ENCODE measurements at regions not wholly inside any gene's neighbourhood (a gene's known extent, or its start where the extent isn't known, plus 50 kb on each side); places are given as distances from the start of the nearest gene placed in this dataset.
"Not testable (repeated sequence)": the region's sequence is repeated elsewhere in the genome, so short reads cannot be mapped to it uniquely, and the experiment has no call there.

- no peak for DNase-seq (ENCODE audit: low read depth in 3 of 3, low spot score in 1 of 3)
These were observed 207.2 kb upstream of the ZNF184 start for GRCh38 chr6:27679964-27680694.

GRCh38 chr6:27679308-27679963 is 206.5 kb upstream of the ZNF184 start:
- no peak for DNase-seq (ENCODE audit: low read depth in 3 of 3, low spot score in 1 of 3)

- no peak for DNase-seq (ENCODE audit: low read depth in 3 of 3, low spot score in 1 of 3)
These were observed 205.6 kb upstream of the ZNF184 start for GRCh38 chr6:27678469-27678868.

DNA sequence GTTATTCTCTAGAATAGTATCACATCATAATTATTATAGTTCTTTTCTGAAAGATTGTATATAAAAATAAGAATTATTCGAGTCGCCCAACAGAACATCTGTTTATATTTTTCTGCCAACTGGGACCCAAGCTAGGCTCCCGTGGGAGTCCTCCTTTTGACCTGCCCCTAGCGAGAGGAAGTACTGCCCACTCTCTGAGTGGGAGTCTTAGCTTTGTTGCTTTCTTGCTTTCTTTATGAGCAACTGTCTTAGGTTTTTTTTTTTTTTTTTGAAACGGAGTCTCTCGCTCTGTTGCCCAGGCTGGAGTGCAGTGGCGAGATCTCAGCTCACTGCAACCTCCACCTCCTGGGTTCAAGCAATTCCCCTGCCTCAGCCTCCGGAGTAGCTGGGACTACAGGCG is 202.0 kb upstream of the ZNF184 start:
- DNase-seq (ENCODE audit: low read depth in 3 of 3, low spot score in 1 of 3) = no peak

- DNase-seq (ENCODE audit: low read depth in 3 of 3, low spot score in 1 of 3) = no peak
These were observed 199.4 kb upstream of the ZNF184 start for GRCh38 chr6:27672113-27672799.

- DNase-seq (ENCODE audit: low read depth in 3 of 3, low spot score in 1 of 3) = no peak
These were observed 196.9 kb upstream of the ZNF184 start for GRCh38 chr6:27669624-27670301.

DNA sequence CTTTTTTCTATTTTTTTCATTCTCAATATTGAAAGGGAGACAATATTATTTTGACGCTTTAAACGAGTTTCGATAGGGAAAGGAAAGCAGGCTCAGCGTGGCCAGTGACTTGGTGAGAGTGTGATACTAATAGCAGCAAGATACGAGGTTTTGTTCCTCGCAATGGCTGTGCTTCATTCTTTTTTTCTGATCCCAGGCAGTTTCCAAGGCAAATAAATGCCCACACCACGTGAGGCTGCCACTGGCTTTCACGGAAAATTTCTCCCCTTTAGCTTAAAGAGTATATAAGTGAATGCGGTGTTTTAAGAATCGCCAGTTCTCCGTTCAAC is 196.4 kb upstream of the ZNF184 start:
- DNase-seq (ENCODE audit: low read depth in 3 of 3, low spot score in 1 of 3) = no peak

- DNase-seq (ENCODE audit: low read depth in 3 of 3, low spot score in 1 of 3) = peak in 1 of 3 donors; percentile 40
These were observed 195.8 kb upstream of the ZNF184 start for GRCh38 chr6:27668442-27669294.

DNA sequence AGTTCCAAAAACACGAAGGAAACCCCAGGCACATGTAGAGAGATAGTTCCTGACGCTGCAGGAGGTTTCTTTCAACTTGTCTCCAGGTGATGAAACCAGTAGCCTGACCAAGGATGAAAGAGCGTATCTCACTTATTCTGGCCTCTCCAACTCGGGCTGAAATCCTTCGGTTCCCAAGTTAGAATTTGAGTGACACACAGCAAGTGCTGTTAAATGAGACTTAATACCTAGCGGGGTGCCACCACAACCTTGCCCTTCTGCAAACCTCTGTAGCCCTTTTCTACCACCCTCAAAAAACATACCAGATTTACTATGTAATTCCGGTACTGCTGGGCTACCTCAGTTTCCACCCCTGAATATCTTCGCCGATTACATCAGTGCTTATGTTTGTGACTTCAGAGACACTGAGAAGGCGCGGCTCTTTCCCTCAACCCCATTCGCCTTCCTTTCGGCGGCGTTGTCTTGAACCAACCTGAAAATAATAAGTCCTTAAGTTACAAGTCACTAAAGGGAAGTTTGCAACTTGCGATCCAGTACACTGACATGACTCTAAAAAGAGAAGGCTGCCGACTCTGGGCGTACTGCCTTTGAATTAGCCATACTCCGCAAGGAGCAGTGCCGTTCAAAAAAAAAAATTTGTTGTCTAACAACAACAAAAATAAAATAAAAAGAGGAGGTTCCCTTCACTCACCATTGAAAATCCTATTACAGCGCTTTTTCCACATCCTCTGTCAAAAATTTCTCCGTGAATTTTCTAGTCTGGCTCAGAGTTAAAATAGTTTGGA is 194.9 kb upstream of the ZNF184 start:
- no peak for DNase-seq (ENCODE audit: low read depth in 3 of 3, low spot score in 1 of 3)

DNA sequence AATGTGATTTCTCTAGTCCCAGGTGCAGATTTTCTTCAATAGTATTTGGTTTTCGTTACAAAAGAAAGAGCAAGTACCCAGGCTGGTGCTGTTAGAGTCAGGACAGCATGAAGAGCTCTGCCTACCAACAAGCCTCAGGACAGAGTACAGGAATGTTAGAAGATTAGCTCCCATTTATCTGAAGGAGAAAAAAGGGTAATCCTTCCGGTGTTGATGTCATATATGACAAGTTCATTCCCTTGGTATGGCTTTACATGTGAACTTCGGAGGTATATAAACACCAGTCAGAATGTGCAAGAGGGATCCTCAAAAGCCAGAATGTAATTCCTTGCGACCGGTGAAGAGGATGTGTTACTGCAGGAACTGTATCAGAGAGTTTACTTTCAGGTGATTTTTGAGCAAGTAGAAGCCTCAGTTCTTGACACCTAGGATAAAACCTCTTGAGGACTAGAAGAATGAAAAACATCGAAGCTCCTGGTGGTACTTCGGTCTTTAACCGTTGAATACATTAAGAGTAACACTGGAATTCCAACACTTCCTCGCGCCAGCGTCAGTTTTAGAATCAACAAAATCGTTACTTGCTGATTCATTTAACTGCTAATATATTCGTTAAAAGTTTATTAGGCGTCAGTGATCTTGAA is 194.2 kb upstream of the ZNF184 start:
- DNase-seq (ENCODE audit: low read depth in 3 of 3, low spot score in 1 of 3) = no peak

DNA sequence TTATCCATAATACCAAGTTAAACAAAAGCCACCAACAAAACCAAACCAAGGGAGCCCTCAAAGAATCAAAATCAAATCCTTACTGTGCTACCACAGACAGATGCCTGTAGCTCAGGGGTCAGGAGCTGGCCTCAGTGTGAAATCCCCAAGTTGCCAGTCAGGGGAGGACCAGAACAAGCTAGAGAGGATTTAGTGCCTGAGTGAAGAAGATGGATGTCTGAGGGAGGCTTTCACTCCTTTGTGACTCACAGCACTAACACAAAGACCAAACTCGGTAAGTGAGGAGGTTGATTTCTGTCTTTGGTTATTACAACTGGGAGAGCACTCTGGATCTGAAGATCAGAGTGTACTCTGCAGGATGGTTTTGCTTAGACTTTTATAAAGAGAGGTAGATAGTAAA is 189.9 kb upstream of the ZNF184 start:
- DNase-seq (ENCODE audit: low read depth in 3 of 3, low spot score in 1 of 3) = no peak

DNA sequence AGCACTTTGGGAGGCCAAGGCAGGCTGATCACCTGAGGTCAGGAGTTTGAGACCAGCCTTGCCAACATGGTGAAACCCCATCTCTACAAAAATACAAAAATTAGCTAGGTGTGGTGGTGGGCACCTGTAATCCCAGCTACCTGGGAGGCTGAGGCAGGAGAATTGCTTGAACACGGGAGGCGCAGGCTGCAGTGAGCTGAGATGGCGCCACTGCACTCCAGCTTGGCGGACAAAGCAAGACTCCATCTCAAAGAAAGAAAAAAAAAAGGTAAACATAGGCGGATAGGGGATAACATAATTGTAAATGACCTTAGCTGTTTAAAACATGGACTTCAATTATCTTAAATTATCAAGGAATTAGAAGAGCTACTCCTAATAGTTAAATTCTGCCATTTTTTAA is 189.3 kb upstream of the ZNF184 start:
- not testable (repeated sequence) for DNase-seq (ENCODE audit: low read depth in 3 of 3, low spot score in 1 of 3)

GRCh38 chr6:27653143-27653825 is 180.4 kb upstream of the ZNF184 start:
- not testable (repeated sequence) for DNase-seq (ENCODE audit: low read depth in 3 of 3, low spot score in 1 of 3)

- DNase-seq (ENCODE audit: low read depth in 3 of 3, low spot score in 1 of 3) = no peak
These were observed 178.4 kb upstream of the ZNF184 start for GRCh38 chr6:27651371-27651732.

DNA sequence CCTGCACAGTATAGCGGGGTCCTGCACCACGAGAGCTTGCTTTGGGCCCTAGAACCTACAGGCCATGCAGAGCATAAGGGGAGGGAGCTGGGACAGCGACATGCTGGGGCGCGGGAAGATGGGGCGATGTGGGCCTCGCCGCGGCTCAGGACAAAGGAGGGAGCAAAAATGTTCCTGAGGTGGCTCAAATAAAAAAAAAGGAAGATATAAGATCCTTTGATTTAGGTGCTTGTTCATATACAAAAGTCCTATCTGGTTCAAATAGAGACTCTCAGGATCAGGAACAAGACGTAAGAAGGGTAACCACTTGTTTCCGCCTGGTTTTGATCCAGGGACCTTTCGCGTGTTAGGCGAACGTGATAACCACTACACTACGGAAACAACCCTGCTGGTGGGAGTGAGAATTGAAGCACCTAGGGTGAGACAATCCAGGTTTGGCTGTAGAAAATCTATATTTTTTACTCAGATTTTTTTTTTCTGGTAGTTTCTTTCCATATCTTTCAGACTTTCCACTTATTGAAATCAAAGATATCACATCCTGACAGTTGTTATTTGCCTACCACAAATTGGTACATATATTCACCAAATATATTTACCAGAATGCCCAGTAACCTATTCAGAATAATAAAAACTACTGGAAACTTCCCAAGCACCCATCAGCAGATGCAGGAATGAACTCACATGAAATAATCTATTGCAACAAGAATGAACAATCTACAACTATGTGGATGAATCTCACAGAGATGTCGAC is 177.9 kb upstream of the ZNF184 start:
- no peak for DNase-seq (ENCODE audit: low read depth in 3 of 3, low spot score in 1 of 3)

- DNase-seq (ENCODE audit: low read depth in 3 of 3, low spot score in 1 of 3) = no peak
These were observed 171.6 kb upstream of the ZNF184 start for GRCh38 chr6:27644528-27644927.

- no peak for DNase-seq (ENCODE audit: low read depth in 3 of 3, low spot score in 1 of 3)
These were observed 170.0 kb upstream of the ZNF184 start for GRCh38 chr6:27642744-27643456.

DNA sequence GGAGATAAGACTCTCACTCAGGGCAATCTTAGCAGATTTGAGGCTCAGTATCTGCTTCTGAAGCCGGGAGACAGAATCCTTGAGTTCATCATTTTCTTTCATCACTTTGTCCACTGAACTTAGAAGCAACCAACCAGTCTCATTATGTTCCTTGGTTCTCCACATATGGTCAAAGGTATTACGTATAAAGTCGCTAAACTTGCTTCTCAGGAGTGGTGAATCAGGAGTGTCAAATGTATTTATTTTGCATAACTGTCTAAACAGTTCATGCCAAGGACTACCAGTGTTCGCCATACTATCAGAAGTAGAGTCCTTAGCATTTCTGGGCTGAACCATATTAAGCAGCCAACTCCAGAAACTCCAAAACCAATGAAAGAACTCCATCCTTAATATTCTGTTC is 163.0 kb upstream of the ZNF184 start:
- DNase-seq (ENCODE audit: low read depth in 3 of 3, low spot score in 1 of 3) = not testable (repeated sequence)
